Frontal cortex (tissue), 3 donors: ENCODE measurements at regions not wholly inside any gene's neighbourhood (a gene's known extent, or its start where the extent isn't known, plus 50 kb on each side); places are given as distances from the start of the nearest gene placed in this dataset.

Experiments
- DNase-seq, 2 donors: peaks; one replicate each; pipeline ENCODE4 v3.0.0; 2012; ENCODE audit warnings: low spot score in 2 of 2
- FAIRE-seq: peaks from 2 replicates; lab custom pipeline; 2012; peaks lifted over from hg19 to GRCh38; lab: Jason Lieb, UNC
- donor health status: control.
- donor health status: control.
- donor health status: control.

GRCh38 chr16:22734368-22734767 lies 79.6 kb upstream of the HS3ST2 start:
- no peak for FAIRE-seq

GRCh38 chr16:22736791-22737190 lies 77.2 kb upstream of the HS3ST2 start:
- DNase-seq, result no peak

More at GRCh38 chr16:22734368-22734767, 79.6 kb upstream of the HS3ST2 start:
- DNase-seq, result no peak

GRCh38 chr16:22739077-22739476 lies 74.9 kb upstream of the HS3ST2 start:
- no peak for FAIRE-seq
- no peak for DNase-seq

More at GRCh38 chr16:22736791-22737190, 77.2 kb upstream of the HS3ST2 start:
- no peak for FAIRE-seq

DNA sequence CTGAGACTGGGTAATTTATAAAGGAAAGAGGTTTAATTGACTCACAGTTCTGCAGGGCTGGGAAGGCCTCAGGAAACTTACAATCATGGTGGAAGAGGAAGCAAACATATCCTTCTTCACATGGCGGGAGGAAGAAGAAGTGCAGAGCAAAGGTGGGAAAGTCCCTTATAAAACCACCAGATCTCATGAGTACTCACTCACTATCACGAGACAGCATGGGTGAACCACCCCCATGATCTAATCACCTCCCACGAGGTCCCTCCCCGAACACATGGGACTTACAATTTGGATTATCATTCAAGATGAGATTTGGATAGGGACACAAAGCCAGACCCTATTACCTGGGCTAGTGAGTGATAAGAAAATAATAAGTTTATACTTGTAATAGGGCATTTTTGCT lies 70.6 kb upstream of the HS3ST2 start:
- DNase-seq (no peak), FAIRE-seq (no peak)

DNA sequence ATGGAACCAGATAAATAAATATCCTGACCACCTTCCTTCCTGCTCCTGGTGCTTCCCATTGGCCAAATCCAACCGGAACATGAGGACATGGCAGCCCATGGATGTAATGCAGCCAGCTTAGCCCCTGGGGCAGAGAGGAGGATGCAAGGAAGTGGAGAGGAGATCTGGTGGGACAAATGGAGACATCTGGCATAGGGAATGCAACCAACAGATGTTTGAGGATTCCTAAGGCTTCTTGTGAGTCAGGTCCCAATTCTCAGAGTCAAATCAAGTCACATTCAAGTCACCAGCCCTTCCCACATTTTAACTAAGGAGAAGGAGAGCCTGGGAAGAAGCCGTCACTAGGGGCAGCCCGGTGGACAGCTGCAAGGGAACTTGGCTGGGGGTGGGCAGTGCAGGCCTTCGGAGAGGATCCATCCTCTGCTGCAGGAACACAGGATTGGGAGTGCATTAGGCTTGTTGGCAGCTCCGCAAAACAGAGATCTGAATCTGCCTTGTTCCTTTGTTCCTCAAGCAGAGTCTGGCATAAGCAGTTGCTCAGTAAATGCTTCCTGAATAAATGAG lies 62.8 kb upstream of the HS3ST2 start:
- DNase-seq (no peak), FAIRE-seq (no peak)

- FAIRE-seq, result no peak
- no peak for DNase-seq
Observed at GRCh38 chr16:22751685-22752084, 62.3 kb upstream of the HS3ST2 start.

DNA sequence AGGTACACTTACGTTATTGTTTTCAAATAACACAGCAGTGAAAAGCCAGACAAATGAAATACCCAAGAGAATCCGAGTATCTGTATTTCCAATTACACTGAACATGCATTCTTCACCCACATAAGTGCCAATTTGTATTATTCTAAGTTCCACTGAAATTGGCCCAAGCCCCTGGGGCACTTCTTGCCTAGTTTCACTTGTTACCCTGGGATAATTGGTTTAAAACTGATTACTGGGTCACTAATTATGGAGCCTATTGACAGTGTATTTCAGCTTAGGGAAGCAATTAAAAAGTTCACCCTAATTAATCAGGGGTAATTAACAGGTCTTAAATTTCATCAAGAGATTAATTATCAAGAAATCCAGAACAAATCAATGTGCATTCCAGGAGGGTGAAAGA lies 60.5 kb upstream of the HS3ST2 start:
- FAIRE-seq, result no peak
- DNase-seq, result no peak

DNA sequence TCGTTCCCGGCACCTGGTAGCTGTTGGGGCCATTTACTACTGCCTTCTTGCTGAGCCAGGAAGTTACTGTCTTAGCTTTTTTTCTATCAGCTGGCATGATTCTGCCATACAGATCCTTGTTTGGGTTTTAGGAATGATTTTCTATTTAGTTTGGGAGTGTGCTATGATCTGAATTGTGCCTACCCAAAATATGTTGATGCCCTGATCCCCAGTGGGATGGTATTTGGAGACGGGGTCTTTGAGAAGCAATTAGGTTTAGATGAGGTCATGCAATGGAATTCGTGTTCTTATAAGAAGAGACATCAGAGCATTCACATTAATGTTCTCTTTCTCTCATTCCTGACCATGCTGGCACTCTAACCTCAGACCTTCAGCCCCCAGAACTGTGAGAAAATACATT lies 59.4 kb upstream of the HS3ST2 start:
- FAIRE-seq (no peak), DNase-seq (no peak)

- DNase-seq (no peak), FAIRE-seq (no peak)
Observed at GRCh38 chr16:22757202-22757601, 56.8 kb upstream of the HS3ST2 start.

DNA sequence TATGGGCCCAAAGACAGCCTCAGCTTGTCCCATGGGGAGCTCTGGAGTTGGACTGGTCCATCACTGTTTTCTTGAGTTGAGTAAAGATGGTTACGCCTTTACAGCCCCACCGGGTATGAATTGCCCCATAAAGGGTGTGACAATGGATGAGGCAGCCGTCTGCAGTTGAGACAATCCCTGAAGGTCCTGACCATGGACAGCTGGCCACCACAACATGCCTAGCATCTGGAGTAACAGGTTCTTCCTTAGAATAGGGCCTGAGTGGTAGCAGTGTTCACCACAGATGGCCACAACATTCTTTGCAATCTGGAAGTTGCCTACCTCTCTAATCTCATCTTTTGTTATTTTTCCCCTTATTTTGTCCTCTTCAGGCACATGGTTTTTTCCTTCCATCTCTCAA lies 51.5 kb upstream of the HS3ST2 start:
- DNase-seq (no peak), FAIRE-seq (no peak)

DNA sequence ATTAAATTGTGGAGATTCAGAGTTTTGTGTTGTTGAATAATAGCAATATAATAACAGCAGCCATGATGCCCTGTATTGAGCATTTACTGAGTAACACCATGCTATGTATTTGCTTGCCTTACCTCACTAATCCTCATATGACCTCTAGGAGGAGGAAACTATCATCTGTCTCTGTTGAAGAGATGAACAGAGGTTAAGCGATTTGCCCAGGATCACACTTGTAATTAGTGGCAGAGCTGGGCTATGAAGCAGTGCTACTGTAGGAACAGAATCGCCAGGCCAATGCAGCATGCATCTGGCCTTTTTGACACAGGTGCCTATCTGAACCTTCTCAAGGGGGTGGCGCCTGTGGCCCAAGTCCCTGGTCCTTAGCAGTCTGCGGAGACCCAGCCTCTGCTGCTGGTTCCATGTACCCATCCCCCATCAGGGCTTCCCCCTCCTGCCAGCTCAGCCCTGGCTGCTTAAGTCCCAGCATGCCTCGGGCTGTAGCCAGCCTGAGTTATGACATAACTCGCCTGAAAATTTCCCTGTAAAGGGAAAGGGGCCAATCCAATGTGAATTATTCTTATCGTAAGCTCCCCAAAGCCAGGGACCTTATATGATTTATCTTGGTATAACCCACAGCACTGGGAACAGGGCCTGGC lies 50.4 kb upstream of the HS3ST2 start:
- DNase-seq (no peak), FAIRE-seq (no peak)
